HG02943 (cell line): ENCODE measurements at regions not wholly inside any gene's neighbourhood (a gene's known extent, or its start where the extent isn't known, plus 50 kb on each side); places are given as distances from the start of the nearest gene placed in this dataset.

Experiments used
- ATAC-seq: cut with Tn5 transposase; IDR thresholded peaks from one replicate; pipeline ENCODE4 v1.9.1; 2021; ENCODE audit warnings: mild to moderate bottlenecking, low read depth, moderate library complexity; ENCODE audit not compliant: unreplicated experiment

- ATAC-seq, result no peak
Observed at GRCh38 chr14:40618225-40618898, 988.3 kb upstream of the LRFN5 start.

GRCh38 chr14:40616579-40616978 lies 990.1 kb upstream of the LRFN5 start:
- no peak for ATAC-seq

DNA sequence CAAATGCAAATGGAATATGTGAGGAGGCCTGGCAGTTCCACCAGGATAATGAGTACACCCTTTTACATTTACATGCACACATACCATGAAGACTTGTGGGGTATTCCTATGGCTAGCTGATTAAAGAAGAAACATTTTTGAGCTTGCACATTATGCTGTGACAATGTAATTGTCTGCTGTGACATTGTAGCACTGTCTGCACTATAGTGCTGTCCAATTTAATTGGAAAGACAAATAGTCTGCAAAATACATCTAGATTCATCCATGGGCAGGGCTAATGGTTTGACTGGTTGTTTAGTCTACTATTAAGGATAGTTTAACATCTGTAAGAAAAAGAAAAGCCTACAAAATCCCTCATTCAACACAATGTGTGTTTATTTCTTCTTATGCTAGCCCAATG lies 1005.6 kb upstream of the LRFN5 start:
- ATAC-seq, result no peak

- no peak for ATAC-seq
Observed at GRCh38 chr14:40599725-40600124, 1007.0 kb upstream of the LRFN5 start.

DNA sequence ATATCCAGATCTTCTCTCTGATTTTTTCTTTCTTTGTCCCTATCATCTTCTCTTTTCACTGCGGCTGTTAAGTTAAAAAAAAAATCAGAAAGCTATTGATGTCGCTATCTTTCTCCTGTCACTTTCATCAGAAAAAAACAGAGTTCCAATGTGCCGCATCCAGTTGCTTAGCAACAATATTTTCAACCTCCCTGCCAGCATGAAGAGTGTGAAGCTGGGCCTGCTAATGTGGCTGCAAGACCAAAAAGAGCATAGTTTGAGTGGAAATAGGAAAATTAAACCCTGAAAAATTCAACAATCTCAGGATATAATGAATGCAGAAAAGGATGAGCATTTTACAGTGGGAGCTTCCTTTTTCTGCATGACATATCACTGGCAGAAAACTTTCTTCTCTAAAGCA lies 1025.4 kb upstream of the LRFN5 start:
- no peak for ATAC-seq

DNA sequence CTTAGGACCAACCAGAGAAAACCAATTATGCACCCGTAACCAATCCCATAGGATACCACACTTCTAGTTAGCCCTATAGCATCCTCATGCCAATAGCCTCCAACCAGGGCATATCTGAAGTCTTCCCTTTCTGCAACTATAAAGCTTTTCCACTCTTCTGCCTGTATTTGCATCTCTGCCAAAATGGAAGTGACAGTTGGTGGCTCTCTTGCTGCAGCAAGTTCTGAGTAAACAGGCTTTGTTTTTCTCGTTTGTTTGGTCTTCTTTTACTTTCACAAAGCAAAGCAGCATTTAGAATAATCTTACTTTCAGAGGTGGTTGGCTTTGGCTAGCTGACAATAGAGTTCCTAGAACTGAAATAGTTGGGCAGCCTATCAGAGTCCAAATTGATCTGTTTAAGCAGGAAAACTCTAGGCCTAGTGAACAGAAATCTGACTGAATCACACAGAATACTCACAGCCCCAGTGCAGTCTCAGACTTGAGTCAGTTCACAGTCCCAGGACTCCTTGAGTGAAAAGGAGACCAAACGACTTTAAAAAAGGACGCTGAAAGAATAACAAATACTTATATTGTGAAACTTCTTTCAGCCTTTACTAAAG lies 1029.7 kb upstream of the LRFN5 start:
- no peak for ATAC-seq

GRCh38 chr14:40574780-40575179 lies 1031.9 kb upstream of the LRFN5 start:
- no peak for ATAC-seq

- ATAC-seq, result no peak
Observed at GRCh38 chr14:40525314-40525713, 1081.4 kb upstream of the LRFN5 start.

- no peak for ATAC-seq
Observed at GRCh38 chr14:40523123-40523522, 1083.6 kb upstream of the LRFN5 start.

DNA sequence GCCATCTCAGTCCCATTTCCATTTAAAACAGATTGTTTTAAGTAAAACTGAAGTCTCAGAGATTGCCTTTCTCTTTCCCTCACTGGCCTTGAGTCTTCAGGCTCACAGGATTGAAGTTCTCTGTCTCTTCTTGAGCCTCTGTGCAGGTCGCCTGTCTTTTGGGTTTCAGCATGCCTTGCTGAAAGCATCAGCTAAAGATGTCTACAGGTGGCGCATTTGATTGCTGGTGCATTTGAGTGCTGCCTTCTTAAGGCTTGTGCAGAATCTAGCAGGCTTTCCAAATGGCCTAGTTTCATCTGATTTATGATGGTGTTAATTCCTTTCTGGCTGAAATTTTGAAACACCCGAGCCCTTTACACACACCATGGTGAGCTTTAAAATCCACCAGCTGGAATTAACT lies 1062.2 kb upstream of the FBXO33 start:
- ATAC-seq, result no peak

GRCh38 chr14:40487824-40488223 lies 1055.6 kb upstream of the FBXO33 start:
- ATAC-seq, result no peak

DNA sequence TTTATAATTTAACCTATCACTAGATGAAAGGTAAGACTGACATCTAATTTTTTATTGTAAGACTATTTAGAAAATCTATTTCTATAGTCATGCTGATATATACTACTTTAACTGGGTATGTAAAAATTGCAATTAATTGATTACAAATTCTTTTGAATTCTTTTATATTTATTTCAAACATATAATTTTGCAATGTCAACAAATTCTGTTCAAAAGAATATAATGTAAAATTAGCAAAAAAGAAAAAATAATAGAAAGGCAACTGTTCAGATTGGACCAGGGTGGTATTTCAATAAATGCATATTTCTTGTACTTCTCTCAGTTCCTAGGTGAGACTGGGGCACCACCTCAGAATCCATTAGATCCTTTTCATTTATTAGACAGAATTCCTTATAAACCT lies 1053.5 kb upstream of the FBXO33 start:
- ATAC-seq, result no peak

DNA sequence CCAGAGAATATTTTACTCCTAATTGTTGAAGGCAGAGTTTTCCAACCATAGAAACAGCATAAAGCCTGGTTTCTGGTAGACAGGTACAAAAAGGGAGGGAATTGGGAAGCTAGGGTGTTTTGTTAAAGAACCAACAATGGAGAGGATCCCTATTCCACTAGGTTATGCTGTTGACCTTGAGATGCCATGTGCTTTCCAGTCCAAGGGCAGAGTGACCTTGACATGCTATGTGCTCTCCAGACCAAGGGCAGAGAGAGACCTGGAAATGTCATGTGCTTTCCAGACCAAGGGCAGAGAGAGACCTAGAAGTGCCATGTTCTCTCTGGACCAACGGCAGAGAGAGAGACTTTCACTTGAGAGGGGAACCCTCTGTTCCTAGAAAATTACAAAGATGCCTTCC lies 1043.8 kb upstream of the FBXO33 start:
- no peak for ATAC-seq

DNA sequence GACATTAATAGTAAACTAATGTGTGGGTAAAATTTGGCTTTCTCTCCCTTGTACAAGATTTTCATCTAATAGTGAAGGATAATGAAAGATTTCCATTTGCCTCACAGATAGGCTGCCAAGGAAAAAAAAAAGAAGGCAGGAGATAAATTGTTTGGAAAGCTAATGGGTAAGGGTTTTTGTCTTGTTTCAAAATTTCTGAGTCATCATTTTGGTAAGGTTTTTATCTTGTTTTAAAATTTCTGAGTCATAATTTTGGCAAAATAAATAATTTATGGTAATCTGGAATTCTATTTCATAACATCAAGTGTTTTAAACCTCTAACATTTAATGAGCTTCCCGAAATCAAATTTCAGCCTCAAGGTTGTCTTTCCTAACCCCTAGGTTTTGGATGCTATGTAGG lies 1035.7 kb upstream of the FBXO33 start:
- no peak for ATAC-seq

DNA sequence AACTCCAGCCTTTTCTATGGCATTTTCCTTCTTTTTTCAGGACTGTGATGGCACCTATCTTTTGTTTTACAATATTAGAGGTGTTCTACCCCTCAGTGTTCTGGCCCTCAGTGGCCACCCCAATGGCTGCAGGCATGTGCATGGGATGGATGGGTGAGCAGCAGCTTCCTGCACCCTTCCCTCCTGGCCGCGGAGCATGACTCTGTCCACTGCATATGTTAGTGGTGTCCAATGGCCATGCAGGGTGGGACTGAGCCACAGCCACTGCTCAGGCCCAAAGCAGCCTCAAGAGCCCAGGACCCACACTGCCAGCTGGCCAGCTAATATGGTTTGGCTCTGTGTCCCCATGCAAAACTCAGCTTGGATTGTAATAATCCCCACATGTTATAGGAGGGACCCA lies 1032.3 kb upstream of the FBXO33 start:
- no peak for ATAC-seq

GRCh38 chr14:40463886-40464285 lies 1031.7 kb upstream of the FBXO33 start:
- no peak for ATAC-seq

GRCh38 chr14:40452674-40453073 lies 1020.4 kb upstream of the FBXO33 start:
- ATAC-seq, result no peak

DNA sequence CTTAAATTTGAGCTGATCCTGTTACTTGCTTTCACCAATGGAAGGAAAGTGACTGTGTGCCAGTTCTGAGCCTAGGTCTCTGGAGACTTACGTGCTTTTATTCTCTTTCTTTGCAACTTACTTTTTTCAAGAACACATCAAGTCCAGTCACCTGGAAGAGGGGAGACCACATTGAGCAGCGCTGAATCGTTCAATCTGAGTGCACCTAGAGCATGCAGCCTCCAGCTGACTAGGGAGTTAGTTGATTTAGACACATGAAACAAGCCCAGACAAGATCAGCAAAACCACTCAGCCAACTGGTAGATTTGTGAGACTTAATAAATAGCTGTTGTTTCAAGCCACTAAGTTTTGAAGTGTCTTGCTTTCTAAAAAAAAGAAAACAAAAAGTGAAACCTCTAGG lies 1014.8 kb upstream of the FBXO33 start:
- no peak for ATAC-seq

DNA sequence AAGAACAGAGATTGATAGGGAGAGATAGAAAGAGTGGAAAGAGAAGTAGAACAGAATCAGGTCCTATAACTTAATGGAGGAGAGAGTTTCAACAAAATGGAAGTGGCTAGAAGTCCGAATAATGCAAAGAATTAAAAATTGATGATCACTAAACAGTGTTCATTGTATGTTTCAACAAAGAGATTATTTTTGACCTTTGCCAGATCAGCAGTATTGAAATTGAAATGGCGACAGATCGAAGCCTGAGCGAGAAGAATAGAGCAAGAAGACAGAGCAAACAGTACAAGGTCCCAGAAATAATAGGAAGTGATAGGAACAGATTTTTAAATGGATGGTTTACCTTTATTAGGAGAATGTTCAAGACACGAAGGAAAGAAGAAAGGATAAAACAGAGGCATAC lies 1012.8 kb upstream of the FBXO33 start:
- ATAC-seq, result no peak

DNA sequence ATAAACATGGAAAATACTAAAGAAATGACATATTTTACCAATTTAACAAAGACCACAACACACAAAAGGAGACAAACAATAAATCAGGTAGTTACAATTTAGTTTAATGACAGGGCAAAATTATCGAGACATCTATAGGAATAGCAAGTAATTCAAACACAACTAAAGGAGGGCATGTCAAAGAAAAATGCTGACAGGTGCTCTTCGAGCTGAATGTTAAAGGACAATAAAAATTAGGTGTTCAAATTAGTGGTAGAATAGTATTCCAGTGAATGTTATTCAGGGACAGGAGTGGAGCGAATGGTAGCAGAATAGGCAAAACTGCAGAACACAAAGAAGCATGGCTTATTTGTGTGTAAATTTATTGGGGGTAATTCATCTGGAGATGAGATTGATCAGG lies 1004.3 kb upstream of the FBXO33 start:
- ATAC-seq, result no peak

GRCh38 chr14:40417777-40418401 lies 985.7 kb upstream of the FBXO33 start:
- ATAC-seq, result no peak

DNA sequence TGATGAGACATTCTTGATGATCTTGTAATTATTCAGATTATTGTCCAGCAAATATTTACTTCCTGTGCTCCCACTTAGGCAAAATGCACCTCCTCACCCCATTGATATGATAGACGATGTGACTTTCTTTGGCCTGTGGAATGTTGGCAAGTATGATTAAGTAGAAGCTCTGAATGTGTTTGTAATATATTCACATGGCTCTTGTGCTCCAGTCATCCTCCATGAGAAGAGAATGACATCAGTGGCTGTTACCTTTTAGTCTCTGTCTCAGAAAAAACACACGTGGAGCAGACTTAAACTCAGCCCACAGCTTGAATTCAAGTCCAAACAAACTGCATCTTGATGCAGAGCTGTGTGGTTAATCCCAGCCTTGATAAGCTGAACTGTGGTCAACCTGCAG lies 984.3 kb upstream of the FBXO33 start:
- no peak for ATAC-seq
